GM18519 (cell line): ENCODE measurements at regions not wholly inside any gene's neighbourhood (a gene's known extent, or its start where the extent isn't known, plus 50 kb on each side); places are given as distances from the start of the nearest gene placed in this dataset.

Experiments
- ATAC-seq: cut with Tn5 transposase; IDR thresholded peaks from one replicate; pipeline ENCODE4 v1.9.1; 2021; ENCODE audit warnings: mild to moderate bottlenecking, moderate library complexity; ENCODE audit not compliant: unreplicated experiment, low FRiP score

GRCh38 chr4:162272215-162272614, 108.4 kb upstream of the FSTL5 start:
- ATAC-seq = no peak

GRCh38 chr4:162268911-162269310, 105.1 kb upstream of the FSTL5 start:
- no peak for ATAC-seq

GRCh38 chr4:162265802-162266201, 102.0 kb upstream of the FSTL5 start:
- ATAC-seq = no peak

GRCh38 chr4:162245051-162245450, 81.3 kb upstream of the FSTL5 start:
- ATAC-seq = no peak

- ATAC-seq = no peak
These were observed 78.1 kb upstream of the FSTL5 start for GRCh38 chr4:162241857-162242256.

- no peak for ATAC-seq
These were observed 76.4 kb upstream of the FSTL5 start for GRCh38 chr4:162239992-162240769.

- ATAC-seq = no peak
These were observed 73.9 kb upstream of the FSTL5 start for GRCh38 chr4:162237676-162238075.

GRCh38 chr4:162234595-162234994, 70.8 kb upstream of the FSTL5 start:
- no peak for ATAC-seq

- ATAC-seq = no peak
These were observed 68.5 kb upstream of the FSTL5 start for GRCh38 chr4:162232349-162232748.

GRCh38 chr4:162229670-162230069, 65.9 kb upstream of the FSTL5 start:
- ATAC-seq = no peak

- ATAC-seq = no peak
These were observed 57.3 kb upstream of the FSTL5 start for GRCh38 chr4:162221148-162221547.
